ENCODE measurements at regions not wholly inside any gene's neighbourhood (a gene's known extent, or its start where the extent isn't known, plus 50 kb on each side); places are given as distances from the start of the nearest gene placed in this dataset.

DNA sequence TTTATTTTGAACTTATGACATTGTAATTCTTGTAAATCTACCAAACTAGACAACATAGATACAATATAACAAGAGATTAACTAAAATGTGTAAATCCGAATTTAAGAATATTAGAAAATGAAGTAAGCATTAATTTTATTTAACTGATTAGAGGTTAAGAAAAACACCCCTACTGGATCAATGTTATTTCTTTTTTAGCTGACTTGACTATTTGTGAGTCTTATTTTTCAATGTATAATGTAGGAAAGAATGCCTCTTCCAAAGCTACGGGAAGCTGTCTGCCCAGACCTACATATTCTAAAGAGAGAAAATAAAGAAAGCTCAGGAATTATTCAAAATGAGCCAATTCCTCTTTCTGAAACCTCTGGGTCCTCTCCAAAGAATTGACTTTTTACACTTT lies 490.8 kb upstream of the CDH7 start:
- H3K9me3 Mint-ChIP-seq = no peaks in the 10 kb centered on the region
- ATAC-seq (ENCODE audit: low read depth) (no peak), DNase-seq (no peak)
- no peak for TF ChIP-seq CTCF (IDR thresholded peaks at IDR 0.05)
- no peaks in the 10 kb centered on the region for H3K4me1 Mint-ChIP-seq
- no peaks in the 10 kb centered on the region for H3K36me3 Mint-ChIP-seq (ENCODE audit: low read depth)
- no peak overlapping the region for H3K27ac Mint-ChIP-seq
- no peak overlapping the region for H3K4me3 Mint-ChIP-seq
- CTCF ChIA-PET = no interaction called here
- intact Hi-C loops (cut with micrococcal nuclease) = no loop called here
- H3K27me3 Mint-ChIP-seq = no peaks in the 10 kb centered on the region
- POLR2A ChIA-PET = no interaction called here

- Mint-ChIP-seq H3K36me3 (ENCODE audit: low read depth) (no peaks in the 10 kb centered on the region), H3K4me3 (no peak overlapping the region), H3K9me3 (no peaks in the 10 kb centered on the region), H3K27ac (no peak overlapping the region), H3K4me1 (no peaks in the 10 kb centered on the region), H3K27me3 (no peaks in the 10 kb centered on the region)
- ATAC-seq (ENCODE audit: low read depth) (no peak), DNase-seq (no peak)
- intact Hi-C loops (cut with micrococcal nuclease) = no loop called here
- no peak for TF ChIP-seq CTCF (IDR thresholded peaks at IDR 0.05)
- POLR2A ChIA-PET = no interaction called here
- CTCF ChIA-PET = no interaction called here
Measured at GRCh38 chr18:65259403-65259802, 491.4 kb upstream of the CDH7 start.

DNA sequence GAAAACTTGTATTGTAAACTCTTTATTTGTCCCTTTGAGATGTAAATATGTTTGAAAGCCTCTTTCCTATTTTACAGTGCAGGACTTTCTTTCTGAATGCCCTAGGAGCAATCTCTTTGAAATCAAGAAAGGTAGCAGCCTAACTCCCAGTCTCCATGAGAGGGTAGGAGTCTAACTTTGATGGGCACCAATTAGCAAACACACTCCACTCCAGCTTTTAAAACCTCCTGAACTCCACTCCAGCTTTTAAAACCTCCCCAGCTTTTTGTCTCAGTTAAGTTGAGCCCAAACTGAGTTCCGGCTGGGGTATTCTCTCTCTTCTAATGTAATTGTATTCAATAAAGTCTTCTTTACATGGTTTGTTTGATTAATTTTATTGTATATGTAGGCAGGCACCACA lies 493.7 kb upstream of the CDH7 start:
- TF ChIP-seq CTCF (IDR thresholded peaks at IDR 0.05) = no peak
- ChIA-PET CTCF (no interaction called here), POLR2A (no interaction called here)
- Mint-ChIP-seq H3K36me3 (ENCODE audit: low read depth) (no peaks in the 10 kb centered on the region), H3K27ac (no peak overlapping the region), H3K9me3 (no peaks in the 10 kb centered on the region), H3K4me3 (no peak overlapping the region), H3K4me1 (no peaks in the 10 kb centered on the region), H3K27me3 (no peaks in the 10 kb centered on the region)
- DNase-seq = no peak
- ATAC-seq (ENCODE audit: low read depth) = no peak
- intact Hi-C loops (cut with micrococcal nuclease) = no loop called here

DNA sequence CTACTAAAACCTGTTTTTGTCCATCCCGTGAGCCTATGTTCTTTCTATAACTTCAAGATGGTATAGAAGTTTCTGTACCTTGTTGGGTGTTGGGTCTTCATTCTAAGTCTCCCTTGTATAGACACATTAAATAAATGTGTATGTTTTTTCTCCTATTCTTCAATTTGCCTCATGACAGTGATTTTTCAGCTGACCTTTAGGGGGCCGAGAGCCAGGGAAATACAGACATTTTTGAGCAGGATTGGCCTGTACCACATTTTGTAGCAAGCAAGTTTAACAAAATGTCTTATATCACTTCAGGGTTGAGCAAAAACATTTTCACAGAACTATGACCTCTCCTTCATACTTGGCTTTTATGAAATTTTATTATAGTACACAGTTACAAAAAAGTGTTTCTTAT lies 495.4 kb upstream of the CDH7 start:
- Mint-ChIP-seq H3K27me3 (no peaks in the 10 kb centered on the region), H3K4me3 (no peak overlapping the region), H3K27ac (no peak overlapping the region), H3K9me3 (no peaks in the 10 kb centered on the region), H3K4me1 (no peaks in the 10 kb centered on the region), H3K36me3 (ENCODE audit: low read depth) (no peaks in the 10 kb centered on the region)
- ChIA-PET CTCF (no interaction called here), POLR2A (no interaction called here)
- intact Hi-C loops (cut with micrococcal nuclease) = no loop called here
- DNase-seq (no peak), ATAC-seq (ENCODE audit: low read depth) (no peak)
- no peak for TF ChIP-seq CTCF (IDR thresholded peaks at IDR 0.05)

GRCh38 chr18:65239787-65240186 lies 511.0 kb upstream of the CDH7 start:
- intact Hi-C loops (cut with micrococcal nuclease) = no loop called here
- Mint-ChIP-seq H3K27me3 (no peaks in the 10 kb centered on the region), H3K4me3 (no peak overlapping the region), H3K27ac (no peak overlapping the region), H3K4me1 (no peaks in the 10 kb centered on the region), H3K36me3 (ENCODE audit: low read depth) (no peaks in the 10 kb centered on the region), H3K9me3 (no peaks in the 10 kb centered on the region)
- ATAC-seq (ENCODE audit: low read depth) = no peak
- TF ChIP-seq CTCF (IDR thresholded peaks at IDR 0.05) = no peak
- ChIA-PET POLR2A (no interaction called here), CTCF (no interaction called here)
- no peak for DNase-seq
